ENCODE measurements at regions not wholly inside any gene's neighbourhood (a gene's known extent, or its start where the extent isn't known, plus 50 kb on each side); places are given as distances from the start of the nearest gene placed in this dataset.

- POLR2A ChIA-PET, result no interaction called here
- H3K4me3 ChIP-seq (ENCODE audit: low read depth, low read length), result no peak overlapping the region
- TF ChIP-seq CTCF (IDR thresholded peaks at IDR 0.05; ENCODE audit: insufficient read depth, low read length, missing control alignments), result no peak
- CTCF ChIA-PET, result no interaction called here
- DNase-seq (ENCODE audit: low read depth, low spot score), result no peak
These were observed 651.0 kb upstream of the B3GAT1 start for GRCh38 chr11:135062994-135063393.

- no peak for TF ChIP-seq CTCF (IDR thresholded peaks at IDR 0.05; ENCODE audit: insufficient read depth, low read length, missing control alignments)
- no peak overlapping the region for H3K4me3 ChIP-seq (ENCODE audit: low read depth, low read length)
- ChIA-PET CTCF (no interaction called here), POLR2A (no interaction called here)
- no peak for DNase-seq (ENCODE audit: low read depth, low spot score)
These were observed 649.1 kb upstream of the B3GAT1 start for GRCh38 chr11:135061166-135061565.

- POLR2A ChIA-PET, result no interaction called here
- CTCF ChIA-PET, result no interaction called here
- no peak for DNase-seq (ENCODE audit: low read depth, low spot score)
- no peak overlapping the region for H3K4me3 ChIP-seq (ENCODE audit: low read depth, low read length)
- TF ChIP-seq CTCF (IDR thresholded peaks at IDR 0.05; ENCODE audit: insufficient read depth, low read length, missing control alignments), result no peak
These were observed 634.9 kb upstream of the B3GAT1 start for GRCh38 chr11:135046986-135047385.

GRCh38 chr11:135046556-135046955 is 634.5 kb upstream of the B3GAT1 start:
- POLR2A ChIA-PET, result no interaction called here
- TF ChIP-seq CTCF (IDR thresholded peaks at IDR 0.05; ENCODE audit: insufficient read depth, low read length, missing control alignments), result no peak
- CTCF ChIA-PET, result no interaction called here
- no peak overlapping the region for H3K4me3 ChIP-seq (ENCODE audit: low read depth, low read length)
- DNase-seq (ENCODE audit: low read depth, low spot score), result no peak

GRCh38 chr11:135043434-135043833 is 631.4 kb upstream of the B3GAT1 start:
- H3K4me3 ChIP-seq (ENCODE audit: low read depth, low read length), result no peak overlapping the region
- TF ChIP-seq CTCF (IDR thresholded peaks at IDR 0.05; ENCODE audit: insufficient read depth, low read length, missing control alignments), result no peak
- ChIA-PET POLR2A (no interaction called here), CTCF (no interaction called here)
- no peak for DNase-seq (ENCODE audit: low read depth, low spot score)

- no peak overlapping the region for H3K4me3 ChIP-seq (ENCODE audit: low read depth, low read length)
- no peak for TF ChIP-seq CTCF (IDR thresholded peaks at IDR 0.05; ENCODE audit: insufficient read depth, low read length, missing control alignments)
- DNase-seq (ENCODE audit: low read depth, low spot score), result no peak
- POLR2A ChIA-PET, result no interaction called here
- CTCF ChIA-PET, result no interaction called here
These were observed 625.8 kb upstream of the B3GAT1 start for GRCh38 chr11:135037828-135038227.

Data from AG04449 (cell line).